A673 (cell line): ENCODE measurements at regions not wholly inside any gene's neighbourhood (a gene's known extent, or its start where the extent isn't known, plus 50 kb on each side); places are given as distances from the start of the nearest gene placed in this dataset.
"Not testable (repeated sequence)": the region's sequence is repeated elsewhere in the genome, so short reads cannot be mapped to it uniquely, and the experiment has no call there.

ENCODE experiments used
- BruUV-seq: library from RNA; stranded (reverse); fragments of 400-500 nt; replicated peaks from 2 replicates; lab custom pipeline; 2021; lab: Mats Ljungman, UMichigan
- CTCF ChIA-PET: fragments of 300-600 bp; sonication (Branson Sonifier 250); formaldehyde crosslinking; loops from one replicate; lab custom pipeline; 2022; ENCODE audit warnings: antibody characterized with exemption; lab: Charles Lee
- POLR2A ChIA-PET: fragments of 300-600 bp; sonication (Branson Sonifier 250); formaldehyde crosslinking; loops from one replicate; lab custom pipeline; 2022; ENCODE audit warnings: antibody characterized with exemption; ENCODE audit not compliant: low non-redundant PET; lab: Charles Lee
- DNase-seq: peaks from one replicate; pipeline ENCODE4 v3.0.0-alpha.2; 2015; ENCODE audit warnings: low spot score
- H3K27ac ChIP-seq: fragments of 200-600 bp; sonication (generic); 2 replicates; pipeline ENCODE4 v1.5.1; 2016; ENCODE audit warnings: mixed run types, low read depth, mild to moderate bottlenecking, mixed read lengths, antibody characterized with exemption, low read length; ENCODE audit not compliant: poor library complexity, severe bottlenecking
- H3K27me3 ChIP-seq: fragments of 200-600 bp; sonication (generic); replicated peaks from 2 replicates; pipeline ENCODE4 v1.6.1; 2017; ENCODE audit warnings: mixed run types, low read depth, mild to moderate bottlenecking, mixed read lengths, antibody characterized with exemption, low read length; ENCODE audit not compliant: insufficient read depth, poor library complexity
- H3K36me3 ChIP-seq: fragments of 200-600 bp; sonication (generic); 2 replicates; pipeline ENCODE4 v1.6.1; 2016; ENCODE audit warnings: mixed run types, mild to moderate bottlenecking, mixed read lengths, antibody characterized with exemption, low read length; ENCODE audit not compliant: insufficient read depth, poor library complexity, severe bottlenecking
- H3K4me1 ChIP-seq: fragments of 200-600 bp; sonication (generic); 2 replicates; pipeline ENCODE4 v1.6.1; 2017; ENCODE audit warnings: mixed run types, mild to moderate bottlenecking, mixed read lengths, antibody characterized with exemption, low read length; ENCODE audit not compliant: insufficient read depth, poor library complexity, severe bottlenecking
- H3K4me3 ChIP-seq: fragments of 200-600 bp; sonication (generic); 2 replicates; pipeline ENCODE4 v1.5.1; 2016; ENCODE audit warnings: low read depth, mixed run types, mild to moderate bottlenecking, mixed read lengths, low read length; ENCODE audit not compliant: poor library complexity, severe bottlenecking
- H3K9me3 ChIP-seq: fragments of 200-600 bp; sonication (generic); 2 replicates; pipeline ENCODE4 v1.6.1; 2016; ENCODE audit warnings: mixed run types, low read depth, mild to moderate bottlenecking, mixed read lengths, antibody characterized with exemption, low read length; ENCODE audit not compliant: poor library complexity, severe bottlenecking
- CTCF ChIP-seq: fragments of 300-800, 200-600 bp; sonication (generic); conservative IDR thresholded peaks from 2 replicates; pipeline ENCODE4 v1.5.1; 2017; ENCODE audit warnings: low read depth, mild to moderate bottlenecking, antibody characterized with exemption, low read length, moderate library complexity, mixed read lengths
- EZH2 ChIP-seq: fragments of 200-600 bp; sonication (generic); IDR thresholded peaks from 2 replicates; pipeline ENCODE4 v1.6.1; 2017; ENCODE audit warnings: borderline replicate concordance, low read depth, mild to moderate bottlenecking, mixed read lengths, antibody characterized with exemption, low read length; ENCODE audit not compliant: poor library complexity, severe bottlenecking
- intact Hi-C: fragments of 100-400 bp; cut with micrococcal nuclease; formaldehyde crosslinking; loops from one replicate; pipeline ENCODE4 v1.10.0; 2022; ENCODE audit not compliant: unreplicated experiment

- intact Hi-C loops, result no loop called here
- H3K4me3 ChIP-seq, result no peak overlapping the region
- H3K36me3 ChIP-seq, result no peaks in the 10 kb centered on the region
- H3K4me1 ChIP-seq, result no peaks in the 10 kb centered on the region
- POLR2A ChIA-PET, result no interaction called here
- no peaks in the 10 kb centered on the region for H3K27me3 ChIP-seq
- BruUV-seq, result no TSS peak
- no peak overlapping the region for H3K27ac ChIP-seq
- no peak for DNase-seq
- CTCF ChIA-PET, result no interaction called here
- TF ChIP-seq EZH2, result no peak
- no peak for TF ChIP-seq CTCF
- H3K9me3 ChIP-seq, result peaks cover 3% of the 10 kb centered on the region
Observed at GRCh38 chr6:164749221-164750064, 560.0 kb downstream of the C6orf118 start.

GRCh38 chr6:164744301-164744700 lies 565.1 kb downstream of the C6orf118 start:
- H3K27me3 ChIP-seq, result no peaks in the 10 kb centered on the region
- peaks cover 7% of the 10 kb centered on the region for H3K9me3 ChIP-seq
- ChIA-PET POLR2A (no interaction called here), CTCF (no interaction called here)
- H3K4me3 ChIP-seq, result no peak overlapping the region
- no peak for TF ChIP-seq EZH2
- no peak for TF ChIP-seq CTCF
- no TSS peak for BruUV-seq
- DNase-seq, result no peak
- no peaks in the 10 kb centered on the region for H3K36me3 ChIP-seq
- H3K4me1 ChIP-seq, result no peaks in the 10 kb centered on the region
- intact Hi-C loops, result no loop called here
- H3K27ac ChIP-seq, result no peak overlapping the region

- CTCF ChIA-PET, result no interaction called here
- H3K27me3 ChIP-seq, result no peaks in the 10 kb centered on the region
- no peaks in the 10 kb centered on the region for H3K36me3 ChIP-seq
- H3K27ac ChIP-seq, result no peak overlapping the region
- DNase-seq, result no peak
- no peaks in the 10 kb centered on the region for H3K4me1 ChIP-seq
- H3K4me3 ChIP-seq, result no peak overlapping the region
- intact Hi-C loops, result no loop called here
- POLR2A ChIA-PET, result no interaction called here
- no TSS peak for BruUV-seq
- H3K9me3 ChIP-seq, result peaks cover 16% of the 10 kb centered on the region
- TF ChIP-seq EZH2 (no peak), CTCF (no peak)
Observed at GRCh38 chr6:164741938-164742451, 567.4 kb downstream of the C6orf118 start.

- BruUV-seq, H3K36me3 ChIP-seq, POLR2A ChIA-PET, H3K27me3 ChIP-seq, DNase-seq, H3K27ac ChIP-seq, intact Hi-C loops, CTCF ChIA-PET, H3K4me3 ChIP-seq, H3K4me1 ChIP-seq: not testable (repeated sequence)
- H3K9me3 ChIP-seq, result peaks cover 17% of the 10 kb centered on the region
Observed at GRCh38 chr6:164736090-164736489, 573.3 kb downstream of the C6orf118 start.
